ENCODE measurements at regions not wholly inside any gene's neighbourhood (a gene's known extent, or its start where the extent isn't known, plus 50 kb on each side); places are given as distances from the start of the nearest gene placed in this dataset.

DNA sequence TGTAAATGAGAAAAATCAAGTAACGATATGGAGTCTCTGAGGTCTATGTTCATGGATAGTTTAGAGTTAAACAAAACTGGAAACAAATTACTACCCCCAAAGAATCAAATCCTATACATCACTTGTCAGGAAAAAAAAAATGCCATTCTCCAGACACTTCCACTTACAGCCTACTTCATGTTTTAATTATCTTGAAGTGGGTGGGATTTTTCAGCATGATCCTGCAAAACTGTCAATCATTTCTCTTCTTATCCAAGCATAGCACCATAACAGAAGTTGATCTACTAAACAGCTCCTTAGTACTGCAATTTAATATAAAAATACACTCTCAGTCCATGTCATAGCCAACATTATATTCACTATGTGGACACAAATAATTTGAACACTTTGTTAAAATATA, 833.9 kb downstream of the TUSC7 start:
- POLR2A ChIA-PET (ENCODE audit: unreplicated experiment), result no interaction called here
- H3K4me3 ChIP-seq (ENCODE audit: low read length), result no peak overlapping the region
- H3K9ac ChIP-seq (ENCODE audit: low read length), result no peak overlapping the region
- no peaks in the 10 kb centered on the region for H4K20me1 ChIP-seq (ENCODE audit: low read length)
- BruUV-seq (replicated peaks), result no TSS peak
- no peaks in the 10 kb centered on the region for H3K27me3 ChIP-seq (ENCODE audit: low read length)
- ATAC-seq, result no peak
- intact Hi-C loops (cut with micrococcal nuclease), result no loop called here
- no peak overlapping the region for H2AFZ ChIP-seq (ENCODE audit: low read length)
- H3K9me3 ChIP-seq (ENCODE audit: low read length), result peaks cover 12% of the 10 kb centered on the region; the same call in 1 of the 2 replicates
- H3K27ac ChIP-seq (ENCODE audit: low read length), result no peak overlapping the region
- DNase-seq, result no peak
- H3F3A ChIP-seq (ENCODE audit: low read length, unreplicated experiment), result no peaks in the 10 kb centered on the region
- H3K4me2 ChIP-seq (ENCODE audit: low read length), result no peak overlapping the region
- H3K9me2 ChIP-seq (replicated peaks; ENCODE audit: low read length), result no peaks in the 10 kb centered on the region
- H3K4me1 ChIP-seq (ENCODE audit: insufficient read depth, low read length), result peaks cover 16% of the 10 kb centered on the region; the same call in 1 of the 2 replicates
- no peaks in the 10 kb centered on the region for H3K79me2 ChIP-seq (ENCODE audit: low read length)
- no peaks in the 10 kb centered on the region for H3K36me3 ChIP-seq (ENCODE audit: low read depth, low read length)
- CTCF ChIA-PET, result no interaction called here
- TF ChIP-seq, protein P1, sequence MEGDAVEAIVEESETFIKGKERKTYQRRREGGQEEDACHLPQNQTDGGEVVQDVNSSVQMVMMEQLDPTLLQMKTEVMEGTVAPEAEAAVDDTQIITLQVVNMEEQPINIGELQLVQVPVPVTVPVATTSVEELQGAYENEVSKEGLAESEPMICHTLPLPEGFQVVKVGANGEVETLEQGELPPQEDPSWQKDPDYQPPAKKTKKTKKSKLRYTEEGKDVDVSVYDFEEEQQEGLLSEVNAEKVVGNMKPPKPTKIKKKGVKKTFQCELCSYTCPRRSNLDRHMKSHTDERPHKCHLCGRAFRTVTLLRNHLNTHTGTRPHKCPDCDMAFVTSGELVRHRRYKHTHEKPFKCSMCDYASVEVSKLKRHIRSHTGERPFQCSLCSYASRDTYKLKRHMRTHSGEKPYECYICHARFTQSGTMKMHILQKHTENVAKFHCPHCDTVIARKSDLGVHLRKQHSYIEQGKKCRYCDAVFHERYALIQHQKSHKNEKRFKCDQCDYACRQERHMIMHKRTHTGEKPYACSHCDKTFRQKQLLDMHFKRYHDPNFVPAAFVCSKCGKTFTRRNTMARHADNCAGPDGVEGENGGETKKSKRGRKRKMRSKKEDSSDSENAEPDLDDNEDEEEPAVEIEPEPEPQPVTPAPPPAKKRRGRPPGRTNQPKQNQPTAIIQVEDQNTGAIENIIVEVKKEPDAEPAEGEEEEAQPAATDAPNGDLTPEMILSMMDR (conservative IDR thresholded peaks at IDR 0.05; ENCODE audit: low read depth, low read length), result no peak
- TF ChIP-seq EZH2phosphoT487 (IDR thresholded peaks at IDR 0.05; ENCODE audit: borderline replicate concordance, low read length) (no peak), EZH2 (IDR thresholded peaks at IDR 0.05; ENCODE audit: low read length, unreplicated experiment) (no peak)

DNA sequence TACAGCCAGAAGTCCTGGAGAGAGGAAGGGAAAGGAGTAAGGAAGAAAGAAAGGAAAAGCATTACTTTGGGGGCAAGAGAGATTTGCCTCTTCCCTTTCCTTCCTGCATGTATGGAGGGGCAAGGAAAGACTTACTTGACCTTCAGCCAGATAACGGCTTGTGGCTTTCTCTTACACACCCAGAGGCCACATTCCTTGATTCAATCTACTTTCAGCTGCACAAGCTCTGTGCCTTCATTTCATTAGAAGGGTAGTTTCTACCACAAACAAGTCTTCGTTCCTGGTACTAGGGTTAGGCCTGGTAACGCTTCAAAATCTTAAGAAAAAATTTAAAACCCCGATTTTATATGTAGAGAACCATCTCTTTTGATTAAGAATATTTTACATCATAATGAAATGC, 835.9 kb downstream of the TUSC7 start:
- intact Hi-C loops (cut with micrococcal nuclease), result no loop called here
- POLR2A ChIA-PET (ENCODE audit: unreplicated experiment), result no interaction called here

DNA sequence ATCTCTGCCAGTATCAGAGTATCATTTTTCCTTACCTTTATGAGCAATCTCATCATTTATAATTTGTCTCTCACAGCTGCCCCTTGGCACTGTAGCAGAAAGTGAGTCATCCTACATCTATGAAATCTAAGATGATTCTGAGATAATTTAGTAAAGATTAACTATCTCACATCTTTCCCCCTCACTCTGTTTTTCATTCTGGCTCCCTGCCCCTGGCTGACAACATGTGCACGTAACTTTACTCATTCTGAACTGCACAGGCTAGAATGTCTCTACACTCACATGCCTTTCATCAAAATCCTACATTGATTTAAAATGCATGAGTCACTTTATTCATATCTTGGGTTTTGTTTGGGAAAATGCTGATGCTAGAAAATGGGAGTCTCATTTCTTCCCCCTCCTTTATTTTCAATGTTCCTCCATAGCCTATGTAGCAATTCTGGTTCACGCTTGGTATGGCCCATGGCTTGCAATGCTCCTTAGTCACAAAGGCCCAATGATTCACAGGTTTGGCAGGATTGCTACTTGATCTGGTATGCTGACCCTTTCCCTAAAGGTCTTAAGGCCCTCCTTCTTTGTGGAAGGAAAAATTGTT, 838.5 kb downstream of the TUSC7 start:
- H3K9me2 ChIP-seq (replicated peaks; ENCODE audit: low read length), result no peaks in the 10 kb centered on the region
- no peaks in the 10 kb centered on the region for H3K36me3 ChIP-seq (ENCODE audit: low read depth, low read length)
- peaks cover 19% of the 10 kb centered on the region; the same call in 1 of the 2 replicates for H3K4me1 ChIP-seq (ENCODE audit: insufficient read depth, low read length)
- ChIA-PET POLR2A (ENCODE audit: unreplicated experiment) (no interaction called here), CTCF (no interaction called here)
- intact Hi-C loops (cut with micrococcal nuclease), result no loop called here
- H2AFZ ChIP-seq (ENCODE audit: low read length), result no peak overlapping the region
- H3F3A ChIP-seq (ENCODE audit: low read length, unreplicated experiment), result no peaks in the 10 kb centered on the region
- H3K9ac ChIP-seq (ENCODE audit: low read length), result no peak overlapping the region
- no peaks in the 10 kb centered on the region for H3K27me3 ChIP-seq (ENCODE audit: low read length)
- no peaks in the 10 kb centered on the region for H4K20me1 ChIP-seq (ENCODE audit: low read length)
- H3K4me3 ChIP-seq (ENCODE audit: low read length), result no peak overlapping the region
- DNase-seq, result peak; percentile 66
- ATAC-seq, result no peak
- H3K27ac ChIP-seq (ENCODE audit: low read length), result peak overlapping the region; percentile 11; the same call in 1 of the 2 replicates
- H3K4me2 ChIP-seq (ENCODE audit: low read length), result peak overlapping the region; percentile 24; the same call in 1 of the 2 replicates
- TF ChIP-seq, protein P1 (conservative IDR thresholded peaks at IDR 0.05; ENCODE audit: low read depth, low read length), result no peak
- TF ChIP-seq EZH2 (IDR thresholded peaks at IDR 0.05; ENCODE audit: low read length, unreplicated experiment) (no peak), EZH2phosphoT487 (IDR thresholded peaks at IDR 0.05; ENCODE audit: borderline replicate concordance, low read length) (no peak)
- peaks cover 6% of the 10 kb centered on the region; the same call in 1 of the 2 replicates for H3K9me3 ChIP-seq (ENCODE audit: low read length)
- no peaks in the 10 kb centered on the region for H3K79me2 ChIP-seq (ENCODE audit: low read length)
- no TSS peak for BruUV-seq (replicated peaks)

More for the DNA sequence above, 835.9 kb downstream of the TUSC7 start:
- no peak overlapping the region for H3K9ac ChIP-seq (ENCODE audit: low read length)
- no peaks in the 10 kb centered on the region for H3K27me3 ChIP-seq (ENCODE audit: low read length)
- peaks cover 6% of the 10 kb centered on the region; the same call in 1 of the 2 replicates for H3K9me3 ChIP-seq (ENCODE audit: low read length)
- no peaks in the 10 kb centered on the region for H3K79me2 ChIP-seq (ENCODE audit: low read length)
- CTCF ChIA-PET, result no interaction called here
- no peaks in the 10 kb centered on the region for H4K20me1 ChIP-seq (ENCODE audit: low read length)
- H3K36me3 ChIP-seq (ENCODE audit: low read depth, low read length), result no peaks in the 10 kb centered on the region
- ATAC-seq, result no peak
- no peak overlapping the region for H3K27ac ChIP-seq (ENCODE audit: low read length)
- no TSS peak for BruUV-seq (replicated peaks)
- peaks cover 19% of the 10 kb centered on the region; the same call in 1 of the 2 replicates for H3K4me1 ChIP-seq (ENCODE audit: insufficient read depth, low read length)
- no peak overlapping the region for H3K4me3 ChIP-seq (ENCODE audit: low read length)
- no peak overlapping the region for H3K4me2 ChIP-seq (ENCODE audit: low read length)
- TF ChIP-seq EZH2phosphoT487 (IDR thresholded peaks at IDR 0.05; ENCODE audit: borderline replicate concordance, low read length), result no peak
- no peak for TF ChIP-seq EZH2 (IDR thresholded peaks at IDR 0.05; ENCODE audit: low read length, unreplicated experiment)
- TF ChIP-seq, protein P1 (conservative IDR thresholded peaks at IDR 0.05; ENCODE audit: low read depth, low read length), result no peak
- H2AFZ ChIP-seq (ENCODE audit: low read length), result no peak overlapping the region
- no peak for DNase-seq
- H3K9me2 ChIP-seq (replicated peaks; ENCODE audit: low read length), result no peaks in the 10 kb centered on the region
- no peaks in the 10 kb centered on the region for H3F3A ChIP-seq (ENCODE audit: low read length, unreplicated experiment)

Measured in PC-3 (cell line).